ENCODE measurements at regions not wholly inside any gene's neighbourhood (a gene's known extent, or its start where the extent isn't known, plus 50 kb on each side); places are given as distances from the start of the nearest gene placed in this dataset.

- no peak overlapping the region for H3K4me2 ChIP-seq (ENCODE audit: low read depth, low read length)
- no peak overlapping the region for H2AFZ ChIP-seq (ENCODE audit: low read length)
- no peak for TF ChIP-seq EZH2 (optimal IDR thresholded peaks at IDR 0.05; ENCODE audit: low read depth, low read length)
- TF ChIP-seq CTCF (IDR thresholded peaks at IDR 0.05; ENCODE audit: low read length) = no peak
- TF ChIP-seq EZH2phosphoT487 (IDR thresholded peaks at IDR 0.05; ENCODE audit: low read length) = no peak
Observed at GRCh38 chr1:117796226-117796625, 133.2 kb downstream of the GDAP2 start.

GRCh38 chr1:117798550-117798949, 130.9 kb downstream of the GDAP2 start:
- H3K27ac ChIP-seq (ENCODE audit: low read length) = no peak overlapping the region
- no peaks in the 10 kb centered on the region for H4K20me1 ChIP-seq (ENCODE audit: insufficient read depth, low read length)
- no peak overlapping the region for H3K4me2 ChIP-seq (ENCODE audit: low read depth, low read length)
- no peak overlapping the region for H2AFZ ChIP-seq (ENCODE audit: low read length)
- H3K9me2 ChIP-seq (replicated peaks; ENCODE audit: insufficient read depth, low read length) = no peaks in the 10 kb centered on the region
- no peak overlapping the region for H3K4me3 ChIP-seq (ENCODE audit: low read length)
- no peaks in the 10 kb centered on the region for H3K9me3 ChIP-seq (replicated peaks; ENCODE audit: insufficient read depth, low read length)
- no peaks in the 10 kb centered on the region for H3K79me2 ChIP-seq (ENCODE audit: low read length)
- H3K36me3 ChIP-seq (replicated peaks; ENCODE audit: insufficient read depth, low read length) = no peaks in the 10 kb centered on the region
- no peak for DNase-seq
- TF ChIP-seq EZH2phosphoT487 (IDR thresholded peaks at IDR 0.05; ENCODE audit: low read length) (no peak), EZH2 (optimal IDR thresholded peaks at IDR 0.05; ENCODE audit: low read depth, low read length) (no peak), CTCF (IDR thresholded peaks at IDR 0.05; ENCODE audit: low read length) (no peak)
- H3K9ac ChIP-seq (ENCODE audit: low read length) = no peak overlapping the region
- no peaks in the 10 kb centered on the region for H3F3A ChIP-seq (ENCODE audit: insufficient read depth, low read length)
- no peaks in the 10 kb centered on the region for H3K27me3 ChIP-seq (replicated peaks; ENCODE audit: insufficient read depth, low read length)
- H3K4me1 ChIP-seq (ENCODE audit: low read length) = no peaks in the 10 kb centered on the region

More at GRCh38 chr1:117796226-117796625, 133.2 kb downstream of the GDAP2 start:
- H3K4me3 ChIP-seq (ENCODE audit: low read length) = no peak overlapping the region
- H3K79me2 ChIP-seq (ENCODE audit: low read length) = no peaks in the 10 kb centered on the region
- H3K27me3 ChIP-seq (replicated peaks; ENCODE audit: insufficient read depth, low read length) = no peaks in the 10 kb centered on the region
- H4K20me1 ChIP-seq (ENCODE audit: insufficient read depth, low read length) = no peaks in the 10 kb centered on the region
- H3K9me3 ChIP-seq (replicated peaks; ENCODE audit: insufficient read depth, low read length) = no peaks in the 10 kb centered on the region
- no peak overlapping the region for H3K27ac ChIP-seq (ENCODE audit: low read length)
- H3F3A ChIP-seq (ENCODE audit: insufficient read depth, low read length) = no peaks in the 10 kb centered on the region
- no peaks in the 10 kb centered on the region for H3K4me1 ChIP-seq (ENCODE audit: low read length)
- no peak overlapping the region for H3K9ac ChIP-seq (ENCODE audit: low read length)
- no peaks in the 10 kb centered on the region for H3K9me2 ChIP-seq (replicated peaks; ENCODE audit: insufficient read depth, low read length)
- DNase-seq = no peak
- H3K36me3 ChIP-seq (replicated peaks; ENCODE audit: insufficient read depth, low read length) = no peaks in the 10 kb centered on the region

- H3K9ac ChIP-seq (ENCODE audit: low read length) = no peak overlapping the region
- H3K4me2 ChIP-seq (ENCODE audit: low read depth, low read length) = no peak overlapping the region
- no peak for DNase-seq
Observed at GRCh38 chr1:117802531-117803257, 126.7 kb downstream of the GDAP2 start.

More at GRCh38 chr1:117802531-117803257, 126.7 kb downstream of the GDAP2 start:
- Histone ChIP-seq H2AFZ (ENCODE audit: low read length) (no peak overlapping the region), H3K79me2 (ENCODE audit: low read length) (no peaks in the 10 kb centered on the region), H3K4me3 (ENCODE audit: low read length) (no peak overlapping the region), H3F3A (ENCODE audit: insufficient read depth, low read length) (no peaks in the 10 kb centered on the region), H3K9me3 (replicated peaks; ENCODE audit: insufficient read depth, low read length) (no peaks in the 10 kb centered on the region), H3K9me2 (replicated peaks; ENCODE audit: insufficient read depth, low read length) (no peaks in the 10 kb centered on the region), H3K27ac (ENCODE audit: low read length) (no peak overlapping the region), H3K27me3 (replicated peaks; ENCODE audit: insufficient read depth, low read length) (no peaks in the 10 kb centered on the region), H4K20me1 (ENCODE audit: insufficient read depth, low read length) (no peaks in the 10 kb centered on the region), H3K4me1 (ENCODE audit: low read length) (no peaks in the 10 kb centered on the region), H3K36me3 (replicated peaks; ENCODE audit: insufficient read depth, low read length) (no peaks in the 10 kb centered on the region)
- no peak for TF ChIP-seq EZH2phosphoT487 (IDR thresholded peaks at IDR 0.05; ENCODE audit: low read length)
- TF ChIP-seq CTCF (IDR thresholded peaks at IDR 0.05; ENCODE audit: low read length) = no peak
- no peak for TF ChIP-seq EZH2 (optimal IDR thresholded peaks at IDR 0.05; ENCODE audit: low read depth, low read length)

All from MM.1S (cell line).